ENCODE measurements at regions not wholly inside any gene's neighbourhood (a gene's known extent, or its start where the extent isn't known, plus 50 kb on each side); places are given as distances from the start of the nearest gene placed in this dataset.

- Histone ChIP-seq H4K20me1 (replicated peaks in 1 of 2; ENCODE audit: control insufficient read depth in 1 of 2, insufficient read depth in 2 of 2, low read length in 2 of 2) (no peaks in the 10 kb centered on the region), H2BK20ac (ENCODE audit: low read length) (no peak overlapping the region), H2BK120ac (replicated peaks; ENCODE audit: low read depth, low read length) (no peak overlapping the region), H3K23me2 (ENCODE audit: low read depth, low read length) (no peaks in the 10 kb centered on the region), H3K23ac (ENCODE audit: insufficient read length) (no peak overlapping the region), H3K79me1 (ENCODE audit: low read depth, low read length) (no peaks in the 10 kb centered on the region), H4K91ac (replicated peaks; ENCODE audit: insufficient read length, low read length) (no peak overlapping the region), H3K4me1 (replicated peaks in 1 of 4; ENCODE audit: control insufficient read depth in 3 of 4, insufficient read depth in 4 of 4, low read length in 3 of 4) (peaks cover 0 to 7% (median 1%) of the 10 kb centered on the region in 4 experiments; a peak in 3 of 7 replicates), H3K9ac (replicated peaks in 1 of 4; ENCODE audit: extremely low read depth in 1 of 4, low read depth in 3 of 4, low read length in 3 of 4) (no peak overlapping the region), H2BK12ac (ENCODE audit: low read depth, low read length) (no peak overlapping the region), H2BK15ac (ENCODE audit: low read length) (no peak overlapping the region), H3K14ac (ENCODE audit: insufficient read length) (no peak overlapping the region), H3K9me3 (ENCODE audit: insufficient read depth in 2 of 2, low read depth in 1 of 2, low read length in 1 of 2) (no peaks in the 10 kb centered on the region), H3K79me2 (ENCODE audit: control insufficient read depth in 1 of 2, insufficient read depth in 2 of 2, low read length in 2 of 2) (no peaks in the 10 kb centered on the region; a peak in 1 of 4 replicates), H3K18ac (ENCODE audit: extremely low read depth, low read length) (no peak overlapping the region), H4K5ac (ENCODE audit: insufficient read length, low read depth, low read length) (no peak overlapping the region), H2BK5ac (ENCODE audit: low read depth, low read length) (no peak overlapping the region), H2AK5ac (ENCODE audit: low read depth, low read length) (no peak overlapping the region), H3K27me3 (replicated peaks in 1 of 4; ENCODE audit: control insufficient read depth in 3 of 4, extremely low read depth in 1 of 4, insufficient read depth in 3 of 4, low read length in 3 of 4) (no peaks in the 10 kb centered on the region; a peak in 1 of 7 replicates), H3K27ac (ENCODE audit: low read depth, low read length) (no peak overlapping the region), H3K4me2 (ENCODE audit: insufficient read depth in 1 of 2, low read depth in 2 of 2, low read length in 2 of 2) (no peak overlapping the region), H4K8ac (ENCODE audit: extremely low read depth, insufficient read depth, low read length) (no peak overlapping the region), H3K56ac (replicated peaks; ENCODE audit: insufficient read length, low read depth, low read length) (no peak overlapping the region), H3K4ac (replicated peaks; ENCODE audit: insufficient read length, low read depth, low read length) (no peak overlapping the region), H2AFZ (ENCODE audit: low read length) (no peak overlapping the region), H3K4me3 (ENCODE audit: extremely low read depth in 1 of 4, insufficient read depth in 2 of 4, low read depth in 3 of 4, low read length in 4 of 4) (no peak overlapping the region), H3K36me3 (ENCODE audit: control insufficient read depth in 2 of 4, insufficient read depth in 4 of 4, low read length in 3 of 4) (no peaks in the 10 kb centered on the region)
- ChIA-PET CTCF (ENCODE audit: partially characterized antibody) (interaction anchor here (0.7 kb wide), 1 partner anchor 8 kb away, joined by 3 read pairs; no protein-coding TSS in a partner anchor), POLR2A (ENCODE audit: partially characterized antibody) (no interaction called here)
- 90% methylated on average over 6 of the region's 6 CpGs; no CpG with 5 or more reads in 1 of the 2 experiments for WGBS, 2 experiments (ENCODE audit: extremely low coverage in 1 of 2, insufficient coverage in 1 of 2, insufficient read length in 1 of 2, insufficient replicate concordance in 2 of 2, low coverage in 1 of 2, low lambda C conversion rate in 2 of 2, missing lambda C conversion rate in 1 of 2)
- FAIRE-seq (no peak), DNase-seq (ENCODE audit: low read depth in 1 of 2, low spot score in 2 of 2) (no peak)
- TF ChIP-seq HDAC2 (IDR thresholded peaks at IDR 0.05; ENCODE audit: borderline replicate concordance in 1 of 2, low read depth in 2 of 2, low read length in 2 of 2) (no peak), NANOG (IDR thresholded peaks at IDR 0.05; ENCODE audit: insufficient read depth, low read depth, low read length, poor library complexity, severe bottlenecking) (no peak), POU5F1 (IDR thresholded peaks at IDR 0.05; ENCODE audit: low read depth, low read length) (no peak), CREB1 (IDR thresholded peaks at IDR 0.05) (no peak), MAFK (IDR thresholded peaks at IDR 0.05; ENCODE audit: low read depth, low read length) (no peak), RAD21 (IDR thresholded peaks at IDR 0.05 in 1 of 2, conservative IDR thresholded peaks at IDR 0.05 in 1 of 2; ENCODE audit: low read depth in 2 of 2, low read length in 2 of 2) (no peak), SIN3A (conservative IDR thresholded peaks at IDR 0.05 in 1 of 2, IDR thresholded peaks at IDR 0.05 in 1 of 2; ENCODE audit: low read depth in 1 of 2, low read length in 2 of 2) (no peak), SIRT6 (IDR thresholded peaks at IDR 0.05; ENCODE audit: low read length) (no peak), BACH1 (IDR thresholded peaks at IDR 0.05; ENCODE audit: low read length) (no peak), RXRA (IDR thresholded peaks at IDR 0.05; ENCODE audit: insufficient read depth, low read depth, low read length) (no peak)
- TF ChIP-seq, protein P1, sequence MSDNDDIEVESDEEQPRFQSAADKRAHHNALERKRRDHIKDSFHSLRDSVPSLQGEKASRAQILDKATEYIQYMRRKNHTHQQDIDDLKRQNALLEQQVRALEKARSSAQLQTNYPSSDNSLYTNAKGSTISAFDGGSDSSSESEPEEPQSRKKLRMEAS (IDR thresholded peaks at IDR 0.05): no peak
Measured at GRCh38 chr9:105833271-105833975, 139.1 kb downstream of the TMEM38B start.

All from H1 (cell line).